HG02588 (cell line): ENCODE measurements at regions not wholly inside any gene's neighbourhood (a gene's known extent, or its start where the extent isn't known, plus 50 kb on each side); places are given as distances from the start of the nearest gene placed in this dataset.
"Not testable (repeated sequence)": the region's sequence is repeated elsewhere in the genome, so short reads cannot be mapped to it uniquely, and the experiment has no call there.

ENCODE experiments used
- ATAC-seq: cut with Tn5 transposase; IDR thresholded peaks from one replicate; pipeline ENCODE4 v1.9.1; 2021; ENCODE audit warnings: mild to moderate bottlenecking, moderate library complexity; ENCODE audit not compliant: unreplicated experiment

- ATAC-seq: not testable (repeated sequence)
Measured at GRCh38 chr14:44721395-44721794, 214.3 kb upstream of the FSCB start.

- no peak for ATAC-seq
Measured at GRCh38 chr14:44720707-44721106, 213.6 kb upstream of the FSCB start.

GRCh38 chr14:44712024-44712815 lies 205.1 kb upstream of the FSCB start:
- no peak for ATAC-seq

GRCh38 chr14:44701563-44702263 lies 194.6 kb upstream of the FSCB start:
- ATAC-seq: no peak

- no peak for ATAC-seq
Measured at GRCh38 chr14:44700694-44701093, 193.6 kb upstream of the FSCB start.

GRCh38 chr14:44700184-44700583 lies 193.1 kb upstream of the FSCB start:
- no peak for ATAC-seq

GRCh38 chr14:44699391-44699790 lies 192.3 kb upstream of the FSCB start:
- ATAC-seq: no peak

- ATAC-seq: no peak
Measured at GRCh38 chr14:44669496-44669895, 162.4 kb upstream of the FSCB start.

- ATAC-seq: no peak
Measured at GRCh38 chr14:44663136-44663535, 156.1 kb upstream of the FSCB start.

GRCh38 chr14:44662250-44662891 lies 155.3 kb upstream of the FSCB start:
- no peak for ATAC-seq

GRCh38 chr14:44658389-44658696 lies 151.3 kb upstream of the FSCB start:
- no peak for ATAC-seq

- no peak for ATAC-seq
Measured at GRCh38 chr14:44657696-44658388, 150.8 kb upstream of the FSCB start.

GRCh38 chr14:44657203-44657602 lies 150.1 kb upstream of the FSCB start:
- ATAC-seq: no peak

- ATAC-seq: no peak
Measured at GRCh38 chr14:44654591-44654990, 147.5 kb upstream of the FSCB start.

- no peak for ATAC-seq
Measured at GRCh38 chr14:44653641-44654040, 146.6 kb upstream of the FSCB start.

- no peak for ATAC-seq
Measured at GRCh38 chr14:44652640-44653039, 145.6 kb upstream of the FSCB start.

- ATAC-seq: no peak
Measured at GRCh38 chr14:44649061-44649460, 142.0 kb upstream of the FSCB start.

GRCh38 chr14:44640416-44640815 lies 133.3 kb upstream of the FSCB start:
- no peak for ATAC-seq

- ATAC-seq: no peak
Measured at GRCh38 chr14:44639781-44640385, 132.8 kb upstream of the FSCB start.

GRCh38 chr14:44634692-44635091 lies 127.6 kb upstream of the FSCB start:
- ATAC-seq: no peak

GRCh38 chr14:44626423-44626822 lies 119.3 kb upstream of the FSCB start:
- ATAC-seq: no peak
